ENCODE measurements at regions not wholly inside any gene's neighbourhood (a gene's known extent, or its start where the extent isn't known, plus 50 kb on each side); places are given as distances from the start of the nearest gene placed in this dataset.

DNA sequence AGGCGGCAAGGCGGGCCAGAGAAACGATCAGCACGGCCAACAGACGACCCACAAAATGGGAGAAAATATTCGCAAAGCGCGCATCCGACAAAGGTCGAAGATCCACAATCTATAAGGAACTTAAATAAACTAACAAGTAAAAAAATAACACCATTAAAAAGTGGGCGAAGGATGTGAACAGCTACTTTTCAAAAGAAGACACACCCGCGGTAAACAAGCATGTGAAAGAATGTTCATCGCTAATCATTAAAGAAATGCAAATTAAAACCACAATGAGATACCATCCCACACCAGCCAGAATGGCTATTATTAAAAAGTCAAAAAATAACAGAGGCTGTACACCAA is 117.8 kb upstream of the SIRPA start:
- TF ChIP-seq CTCF (IDR thresholded peaks at IDR 0.05) (no peak), POLR2A (IDR thresholded peaks at IDR 0.05) (no peak)
